ENCODE measurements at regions not wholly inside any gene's neighbourhood (a gene's known extent, or its start where the extent isn't known, plus 50 kb on each side); places are given as distances from the start of the nearest gene placed in this dataset.
"Not testable (repeated sequence)": the region's sequence is repeated elsewhere in the genome, so short reads cannot be mapped to it uniquely, and the experiment has no call there.

DNA sequence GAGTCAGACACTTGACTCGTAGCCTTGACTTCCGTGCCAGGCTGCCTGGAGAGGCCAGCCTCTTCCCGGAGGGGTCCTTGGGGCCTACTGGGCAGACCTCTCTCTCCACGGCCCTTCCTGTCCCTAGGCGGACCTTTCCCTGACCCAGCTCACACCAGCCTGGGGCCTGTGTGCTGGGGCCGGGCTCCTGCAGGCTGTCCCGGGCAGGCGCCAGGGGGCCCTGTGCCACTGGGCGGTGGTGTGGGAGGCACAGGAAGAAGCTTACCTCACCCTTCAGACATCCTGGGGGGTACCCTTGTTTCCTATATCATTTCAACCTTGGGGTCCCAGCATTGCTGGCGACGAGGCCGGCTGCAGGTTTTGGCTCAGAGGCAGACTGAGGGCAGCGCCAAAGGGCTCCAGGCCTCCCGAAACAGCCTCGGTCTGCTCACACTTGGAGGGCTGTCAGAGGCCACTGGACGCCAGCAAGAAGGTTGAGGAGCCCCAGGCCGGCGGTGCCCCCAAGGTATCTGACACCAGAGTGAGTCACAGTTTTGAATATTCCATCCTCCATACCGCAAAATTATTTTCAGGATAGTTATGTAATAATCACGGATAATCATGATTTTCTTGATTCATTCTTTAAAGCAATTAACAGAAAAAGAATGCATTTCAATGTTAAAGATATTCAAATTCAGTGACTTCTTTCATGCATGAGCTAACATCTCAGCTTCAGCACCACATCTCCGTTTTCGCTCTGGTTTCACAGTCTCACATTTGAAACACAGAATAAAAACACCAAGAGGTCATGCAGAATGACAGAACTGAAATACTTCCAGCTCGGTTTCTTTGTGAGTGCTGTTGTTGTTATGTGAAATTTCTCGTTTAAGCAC lies 3967.6 kb upstream of the TPTE start:
- TF ChIP-seq, protein P1, sequence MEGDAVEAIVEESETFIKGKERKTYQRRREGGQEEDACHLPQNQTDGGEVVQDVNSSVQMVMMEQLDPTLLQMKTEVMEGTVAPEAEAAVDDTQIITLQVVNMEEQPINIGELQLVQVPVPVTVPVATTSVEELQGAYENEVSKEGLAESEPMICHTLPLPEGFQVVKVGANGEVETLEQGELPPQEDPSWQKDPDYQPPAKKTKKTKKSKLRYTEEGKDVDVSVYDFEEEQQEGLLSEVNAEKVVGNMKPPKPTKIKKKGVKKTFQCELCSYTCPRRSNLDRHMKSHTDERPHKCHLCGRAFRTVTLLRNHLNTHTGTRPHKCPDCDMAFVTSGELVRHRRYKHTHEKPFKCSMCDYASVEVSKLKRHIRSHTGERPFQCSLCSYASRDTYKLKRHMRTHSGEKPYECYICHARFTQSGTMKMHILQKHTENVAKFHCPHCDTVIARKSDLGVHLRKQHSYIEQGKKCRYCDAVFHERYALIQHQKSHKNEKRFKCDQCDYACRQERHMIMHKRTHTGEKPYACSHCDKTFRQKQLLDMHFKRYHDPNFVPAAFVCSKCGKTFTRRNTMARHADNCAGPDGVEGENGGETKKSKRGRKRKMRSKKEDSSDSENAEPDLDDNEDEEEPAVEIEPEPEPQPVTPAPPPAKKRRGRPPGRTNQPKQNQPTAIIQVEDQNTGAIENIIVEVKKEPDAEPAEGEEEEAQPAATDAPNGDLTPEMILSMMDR (conservative IDR thresholded peaks at IDR 0.05 in 1 of 2, IDR thresholded peaks at IDR 0.05 in 1 of 2; ENCODE audit: low read depth in 1 of 2, low read length in 2 of 2) = not testable (repeated sequence)
- TF ChIP-seq EZH2 (IDR thresholded peaks at IDR 0.05; ENCODE audit: low read length, missing control alignments) = not testable (repeated sequence)
